Trophoblast cell (in vitro differentiated cells and primary cell): ENCODE measurements at regions not wholly inside any gene's neighbourhood (a gene's known extent, or its start where the extent isn't known, plus 50 kb on each side); places are given as distances from the start of the nearest gene placed in this dataset.

Experiments
- DNase-seq, 2 donors: peaks; one replicate each; pipeline ENCODE4 v3.0.0-alpha.2; 2016
- H2AFZ ChIP-seq: 2 replicates; pipeline ENCODE4 v1.6.1; 2013; ENCODE audit warnings: low read length, moderate library complexity, mild to moderate bottlenecking; ENCODE audit not compliant: insufficient read depth, poor library complexity
- H2AK5ac ChIP-seq: 2 replicates; pipeline ENCODE4 v1.6.1; 2013; ENCODE audit warnings: mild to moderate bottlenecking, low read length
- H2BK120ac ChIP-seq: 2 replicates; pipeline ENCODE4 v1.6.1; 2013; ENCODE audit warnings: low read length, mild to moderate bottlenecking, moderate library complexity; ENCODE audit not compliant: insufficient read depth, poor library complexity
- H2BK12ac ChIP-seq: 2 replicates; pipeline ENCODE4 v1.6.1; 2013; ENCODE audit warnings: mild to moderate bottlenecking, low read length, moderate library complexity
- H2BK5ac ChIP-seq: 2 replicates; pipeline ENCODE4 v1.6.1; 2013; ENCODE audit warnings: low read length, low read depth, moderate library complexity, mild to moderate bottlenecking; ENCODE audit not compliant: poor library complexity
- H3K14ac ChIP-seq: 2 replicates; pipeline ENCODE4 v1.6.1; 2013; ENCODE audit warnings: mild to moderate bottlenecking, low read length
- H3K18ac ChIP-seq: 2 replicates; pipeline ENCODE4 v1.6.1; 2013; ENCODE audit warnings: mild to moderate bottlenecking, low read length
- H3K23ac ChIP-seq: 2 replicates; pipeline ENCODE4 v1.6.1; 2013; ENCODE audit warnings: low read length
- H3K27ac ChIP-seq: 2 replicates; pipeline ENCODE4 v1.5.1; 2013; ENCODE audit warnings: low read depth, mild to moderate bottlenecking, inconsistent platforms, low read length, moderate library complexity
- H3K27me3 ChIP-seq: 2 replicates; pipeline ENCODE4 v1.6.1; 2013; ENCODE audit warnings: inconsistent platforms, mild to moderate bottlenecking, low read length, moderate library complexity; ENCODE audit not compliant: insufficient read depth
- H3K36me3 ChIP-seq, 2 experiments: 1 replicate in 1 of 2; 2 replicates in 1 of 2; pipeline ENCODE4 v1.6.1; 2013; ENCODE audit warnings: low read length in 2 of 2, mild to moderate bottlenecking in 2 of 2, moderate library complexity in 1 of 2; ENCODE audit not compliant: insufficient read depth in 2 of 2, control insufficient read depth in 1 of 2
- H3K4ac ChIP-seq: 2 replicates; pipeline ENCODE4 v1.6.1; 2013; ENCODE audit warnings: low read depth, mild to moderate bottlenecking, low read length, moderate library complexity
- H3K4me1 ChIP-seq, 2 experiments: 1 replicate in 1 of 2; 2 replicates in 1 of 2; pipeline ENCODE4 v1.6.1; 2013; ENCODE audit warnings: low read length in 2 of 2, mild to moderate bottlenecking in 2 of 2, moderate library complexity in 1 of 2; ENCODE audit not compliant: insufficient read depth in 2 of 2, control insufficient read depth in 1 of 2
- H3K4me2 ChIP-seq: 2 replicates; pipeline ENCODE4 v1.6.1; 2013; ENCODE audit warnings: inconsistent platforms, mild to moderate bottlenecking, low read length, moderate library complexity
- H3K4me3 ChIP-seq: 2 replicates; pipeline ENCODE4 v1.5.1; 2013; ENCODE audit warnings: mild to moderate bottlenecking, low read depth, low read length, inconsistent platforms
- H3K79me1 ChIP-seq: one replicate; pipeline ENCODE4 v1.6.1; 2013; ENCODE audit warnings: low read length
- H3K79me2 ChIP-seq: 2 replicates; pipeline ENCODE4 v1.6.1; 2013; ENCODE audit warnings: low read length, mild to moderate bottlenecking; ENCODE audit not compliant: control insufficient read depth, insufficient read depth, poor library complexity
- H3K9ac ChIP-seq: 2 replicates; pipeline ENCODE4 v1.6.1; 2013; ENCODE audit warnings: mild to moderate bottlenecking, low read length
- H3K9me3 ChIP-seq: 2 replicates; pipeline ENCODE4 v1.6.1; 2013; ENCODE audit warnings: low read depth, mild to moderate bottlenecking, control low read depth, inconsistent platforms, low read length; ENCODE audit not compliant: insufficient read depth
- H4K12ac ChIP-seq: 2 replicates; pipeline ENCODE4 v1.6.1; 2013; ENCODE audit warnings: low read depth, mild to moderate bottlenecking, low read length, moderate library complexity
- H4K8ac ChIP-seq: 2 replicates; pipeline ENCODE4 v1.6.1; 2013; ENCODE audit warnings: low read depth, mild to moderate bottlenecking, low read length, moderate library complexity
- H4K91ac ChIP-seq: one replicate; pipeline ENCODE4 v1.6.1; 2013; ENCODE audit warnings: low read depth, mild to moderate bottlenecking, low read length, moderate library complexity
- WGBS: extraction: QIAGEN DNeasy Blood & Tissue Kit; methylation state at CpG from one replicate; pipeline ENCODE4 v1.1.7; 2013; ENCODE audit warnings: missing lambda C conversion rate; ENCODE audit not compliant: insufficient read length, insufficient coverage; ENCODE audit errors: extremely low coverage; 5-methylcytosine and 5-hydroxymethylcytosine counted together

GRCh38 chr2:225996462-225996828 is 596.9 kb downstream of the NYAP2 start:
- Histone ChIP-seq H3K23ac (no peak overlapping the region), H4K12ac (no peak overlapping the region), H3K4me3 (no peak overlapping the region), H4K8ac (no peak overlapping the region), H2AFZ (no peak overlapping the region), H3K14ac (no peak overlapping the region), H4K91ac (no peak overlapping the region), H3K4me1 (peaks cover 0 to 2% of the 10 kb centered on the region in 2 experiments), H2BK5ac (no peak overlapping the region), H2AK5ac (no peak overlapping the region), H3K27me3 (no peaks in the 10 kb centered on the region), H3K9ac (no peak overlapping the region), H3K79me1 (no peaks in the 10 kb centered on the region), H3K4me2 (no peak overlapping the region), H2BK120ac (no peak overlapping the region), H3K9me3 (no peaks in the 10 kb centered on the region), H3K36me3 (no peaks in the 10 kb centered on the region), H2BK12ac (no peak overlapping the region), H3K27ac (no peak overlapping the region), H3K4ac (no peak overlapping the region), H3K79me2 (no peaks in the 10 kb centered on the region), H3K18ac (no peak overlapping the region)
- no CpG with 5 or more reads among the region's 2 CpGs for WGBS
- no peak for DNase-seq

DNA sequence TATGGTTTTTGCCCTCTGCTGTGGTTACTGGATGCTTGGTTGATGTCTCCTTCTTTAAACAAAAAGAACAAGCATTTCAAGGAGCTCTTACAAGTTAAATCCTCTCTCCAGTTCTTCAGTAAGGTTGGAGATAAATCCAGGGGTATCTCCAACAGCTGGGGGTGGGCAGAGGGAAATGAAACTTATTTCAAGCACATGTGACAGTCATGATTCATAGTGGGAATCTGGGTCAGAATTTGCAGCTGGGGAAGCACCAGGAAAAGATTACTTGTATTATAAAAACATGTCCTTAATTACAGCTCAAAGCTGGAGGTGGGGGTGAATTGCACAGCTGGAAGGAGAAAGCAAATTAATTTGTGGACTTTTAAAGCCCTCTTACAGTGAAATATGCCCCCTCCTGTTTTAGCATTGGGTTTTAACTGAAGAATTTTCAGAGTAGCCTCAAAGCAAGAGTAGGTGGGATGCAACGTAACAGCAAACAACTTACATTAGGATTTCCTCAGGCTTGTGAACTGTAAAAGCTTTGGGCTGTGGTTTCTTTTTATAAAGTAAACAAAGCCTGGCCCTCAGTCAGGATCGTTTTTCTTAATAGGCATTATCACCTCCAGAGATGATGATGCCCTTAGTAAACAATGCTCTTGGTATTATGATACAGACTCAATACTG is 596.4 kb downstream of the NYAP2 start:
- Histone ChIP-seq H3K4ac (no peak overlapping the region), H3K4me3 (no peak overlapping the region), H3K14ac (no peak overlapping the region), H2BK120ac (no peak overlapping the region), H3K9ac (no peak overlapping the region), H3K27ac (no peak overlapping the region), H3K23ac (no peak overlapping the region), H3K9me3 (no peaks in the 10 kb centered on the region), H3K36me3 (no peaks in the 10 kb centered on the region), H3K27me3 (no peaks in the 10 kb centered on the region), H3K4me1 (peaks cover 0 to 2% of the 10 kb centered on the region in 2 experiments), H2BK5ac (no peak overlapping the region), H2AFZ (no peak overlapping the region), H2AK5ac (no peak overlapping the region), H3K79me1 (no peaks in the 10 kb centered on the region), H3K79me2 (no peaks in the 10 kb centered on the region), H4K8ac (no peak overlapping the region), H3K18ac (no peak overlapping the region), H4K12ac (no peak overlapping the region), H4K91ac (no peak overlapping the region), H2BK12ac (no peak overlapping the region), H3K4me2 (no peak overlapping the region)
- WGBS = no CpG with 5 or more reads among the region's 2 CpGs
- DNase-seq = no peak

DNA sequence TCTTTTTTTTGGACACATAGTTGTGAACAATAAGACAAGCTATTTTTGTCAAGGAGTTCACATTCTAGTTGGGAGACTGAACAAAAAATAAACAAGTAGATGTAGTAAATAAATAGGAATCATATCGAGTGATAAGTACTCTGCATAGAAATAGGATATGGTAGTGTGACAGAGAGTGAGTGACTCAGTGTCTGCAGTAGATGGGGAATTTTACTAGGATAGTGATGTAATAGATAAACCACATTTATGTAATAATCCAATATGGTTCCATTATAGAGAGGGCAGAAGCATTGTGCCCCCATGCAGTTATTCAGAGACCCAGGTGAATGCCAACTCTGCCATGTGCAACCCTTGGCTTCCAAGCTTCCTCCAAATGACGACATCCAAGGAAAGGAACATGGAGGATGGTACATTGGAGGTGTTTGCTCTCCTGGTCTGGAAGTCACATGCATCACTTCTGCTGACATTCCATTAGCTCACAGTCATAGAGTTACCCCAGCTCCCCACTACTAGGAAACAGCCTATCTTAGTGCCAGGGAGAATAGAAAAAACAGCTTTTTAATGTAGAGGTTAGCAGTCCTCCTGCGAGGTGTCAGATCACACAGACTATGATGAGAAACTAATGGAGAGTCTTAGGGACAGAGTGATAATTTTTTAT is 595.4 kb downstream of the NYAP2 start:
- H3K9ac ChIP-seq = no peak overlapping the region
- H2BK120ac ChIP-seq = no peak overlapping the region
- no peak overlapping the region for H2AK5ac ChIP-seq
- DNase-seq = no peak
- no peaks in the 10 kb centered on the region for H3K9me3 ChIP-seq
- H4K8ac ChIP-seq = no peak overlapping the region
- H3K4me1 ChIP-seq = peaks cover 0 to 2% of the 10 kb centered on the region in 2 experiments
- no peak overlapping the region for H3K4me3 ChIP-seq
- no peak overlapping the region for H4K12ac ChIP-seq
- H3K79me2 ChIP-seq = no peaks in the 10 kb centered on the region
- H3K14ac ChIP-seq = no peak overlapping the region
- H3K4ac ChIP-seq = no peak overlapping the region
- no peaks in the 10 kb centered on the region for H3K27me3 ChIP-seq
- no peak overlapping the region for H3K23ac ChIP-seq
- H2BK12ac ChIP-seq = no peak overlapping the region
- no CpG with 5 or more reads among the region's 3 CpGs for WGBS
- H3K79me1 ChIP-seq = no peaks in the 10 kb centered on the region
- H4K91ac ChIP-seq = no peak overlapping the region
- no peak overlapping the region for H2BK5ac ChIP-seq
- H2AFZ ChIP-seq = no peak overlapping the region
- H3K27ac ChIP-seq = no peak overlapping the region
- no peak overlapping the region for H3K4me2 ChIP-seq
- H3K18ac ChIP-seq = no peak overlapping the region
- no peaks in the 10 kb centered on the region for H3K36me3 ChIP-seq

GRCh38 chr2:225993430-225993829 is 593.9 kb downstream of the NYAP2 start:
- Histone ChIP-seq H3K14ac (no peak overlapping the region), H3K4ac (no peak overlapping the region), H3K36me3 (no peaks in the 10 kb centered on the region), H2BK12ac (no peak overlapping the region), H2AK5ac (no peak overlapping the region), H3K18ac (no peak overlapping the region), H3K27me3 (no peaks in the 10 kb centered on the region), H2AFZ (no peak overlapping the region), H3K9me3 (no peaks in the 10 kb centered on the region), H3K79me2 (no peaks in the 10 kb centered on the region), H3K23ac (no peak overlapping the region), H3K4me2 (no peak overlapping the region), H3K4me1 (peaks cover 0 to under 1% of the 10 kb centered on the region in 2 experiments), H4K12ac (no peak overlapping the region), H4K91ac (no peak overlapping the region), H4K8ac (no peak overlapping the region), H2BK120ac (no peak overlapping the region), H3K79me1 (no peaks in the 10 kb centered on the region), H3K9ac (no peak overlapping the region), H2BK5ac (no peak overlapping the region), H3K4me3 (no peak overlapping the region), H3K27ac (no peak overlapping the region)
- no CpG with 5 or more reads among the region's 2 CpGs for WGBS
- no peak for DNase-seq
